NCI-H146 (cell line): ENCODE measurements at regions not wholly inside any gene's neighbourhood (a gene's known extent, or its start where the extent isn't known, plus 50 kb on each side); places are given as distances from the start of the nearest gene placed in this dataset.
"Not testable (repeated sequence)": the region's sequence is repeated elsewhere in the genome, so short reads cannot be mapped to it uniquely, and the experiment has no call there.

Experiments
- DNase-seq: peaks from one replicate; lab custom pipeline; 2025; lab: John Stamatoyannopoulos, UW

DNA sequence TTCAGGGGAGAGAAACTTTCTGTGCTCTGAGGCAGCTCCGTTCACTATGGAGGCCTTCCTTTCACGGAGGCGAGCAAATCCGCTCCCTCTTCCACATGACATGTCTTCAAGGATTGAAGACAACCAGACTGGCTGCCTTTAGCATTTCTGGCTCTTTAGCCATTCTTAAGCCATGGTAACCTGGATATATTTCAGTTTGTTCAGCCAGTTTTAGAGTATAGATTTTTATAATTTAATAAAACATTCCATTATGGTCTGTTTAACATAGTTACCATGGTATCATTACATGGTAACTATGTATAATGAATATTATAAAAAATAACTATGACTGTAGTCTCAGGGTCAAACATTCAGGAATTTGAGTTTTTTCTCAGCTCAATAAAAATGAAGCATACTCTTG, 54.2 kb upstream of the NFIA start:
- no peak for DNase-seq

DNA sequence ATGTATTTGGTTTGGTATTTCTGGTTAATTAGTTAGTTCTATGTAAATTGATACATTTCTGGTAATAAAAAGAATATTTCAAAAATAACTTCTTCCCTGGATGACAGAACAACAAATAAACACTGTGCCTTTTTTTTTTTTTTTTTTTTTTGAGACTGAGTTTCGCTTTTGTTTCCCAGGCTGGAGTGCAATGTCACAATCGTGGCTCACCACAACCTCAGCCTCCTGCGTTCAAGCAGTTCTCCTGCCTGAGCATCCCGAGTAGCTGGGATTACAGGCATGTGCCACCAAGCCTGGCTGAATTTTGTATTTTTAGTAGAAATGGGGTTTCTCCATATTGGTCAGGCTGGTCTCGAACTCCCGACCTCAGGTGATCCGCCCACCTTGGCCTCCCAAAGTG, 64.3 kb upstream of the NFIA start:
- DNase-seq, result not testable (repeated sequence)

DNA sequence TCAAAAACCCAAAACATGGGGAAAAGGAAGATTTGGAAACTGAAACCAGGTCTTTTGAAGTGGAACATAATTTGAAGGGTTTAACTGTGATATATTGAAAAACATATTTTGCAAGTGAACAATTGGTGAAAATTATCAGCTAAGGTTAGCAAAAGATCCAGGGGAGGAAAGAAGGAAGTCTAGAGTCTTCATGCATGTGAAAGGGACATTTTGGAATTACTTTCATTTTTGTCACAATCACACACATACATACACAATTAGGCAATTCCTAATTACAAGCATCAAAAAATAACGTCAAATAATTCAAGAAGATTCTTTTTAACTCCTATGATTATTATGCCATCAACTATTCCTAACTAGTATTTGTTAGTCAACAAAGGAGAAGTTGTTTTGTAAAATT, 64.7 kb upstream of the NFIA start:
- no peak for DNase-seq

DNA sequence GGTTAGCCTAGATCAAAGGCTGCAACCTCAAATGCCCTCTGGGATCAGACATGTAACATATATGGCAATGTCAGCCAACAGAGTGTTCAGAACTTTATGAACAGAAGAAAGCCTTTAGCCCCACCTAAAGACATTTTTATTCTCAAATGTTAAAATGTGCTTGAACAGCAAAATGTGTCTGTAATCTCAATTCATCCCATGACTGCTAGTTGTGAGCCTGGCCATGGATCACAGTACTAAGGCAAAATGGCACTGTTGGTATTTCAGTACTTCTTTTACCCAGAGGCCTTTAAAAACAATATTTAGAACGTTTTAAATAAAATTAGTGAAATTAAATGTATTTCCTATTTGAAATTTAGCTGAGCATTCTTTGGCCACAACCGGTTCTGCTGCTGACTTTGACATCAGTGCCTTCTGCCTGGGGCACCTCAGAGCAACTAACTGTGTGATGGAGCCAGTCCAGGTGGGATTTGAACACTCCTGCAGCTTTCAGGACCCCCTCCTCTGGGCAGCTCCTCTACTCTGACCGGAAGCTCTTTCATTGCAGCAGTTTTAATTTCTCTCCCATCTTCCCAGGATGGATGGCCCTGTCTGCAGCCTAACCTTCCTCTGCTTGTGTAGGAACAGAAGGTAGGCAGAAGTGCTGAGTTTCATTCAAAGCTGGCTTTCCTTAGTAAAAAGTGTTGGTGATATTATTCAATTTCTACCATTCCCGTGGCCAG, 68.3 kb upstream of the NFIA start:
- DNase-seq, result no peak

DNA sequence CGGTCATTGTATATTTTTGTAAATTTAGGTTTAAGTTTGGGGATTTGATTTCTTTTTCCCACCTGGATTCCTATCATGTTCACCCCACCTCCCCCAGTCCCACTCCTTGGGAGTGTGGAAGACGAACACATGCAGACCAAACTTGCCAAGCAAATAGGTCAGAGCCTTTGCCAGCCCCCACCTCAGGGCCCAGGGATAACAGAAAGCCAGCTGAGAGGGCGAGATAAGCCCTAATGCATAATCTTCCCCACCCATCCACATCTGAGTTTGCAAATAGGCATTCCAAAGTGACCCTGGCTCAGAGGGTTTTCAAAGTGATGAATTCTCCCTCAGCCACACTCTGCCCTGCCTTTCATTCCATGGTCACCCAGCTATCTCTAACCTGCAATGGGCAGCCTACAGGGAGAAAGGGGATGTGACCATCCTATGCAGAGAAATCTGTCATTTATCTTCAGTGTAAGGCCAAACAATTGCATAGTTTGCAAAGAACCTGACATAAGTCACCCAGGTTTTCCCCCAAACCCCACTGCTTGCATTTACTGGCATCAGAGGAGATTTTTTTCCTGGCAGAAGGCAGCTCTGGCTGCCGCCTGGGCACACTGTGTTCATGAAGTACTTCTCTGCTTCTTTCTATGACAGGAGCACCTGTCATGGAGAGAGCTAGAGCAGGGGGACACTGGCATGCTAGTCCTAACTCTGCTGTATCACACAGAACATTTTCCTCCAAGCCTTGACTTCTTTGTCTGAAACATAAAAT, 69.0 kb upstream of the NFIA start:
- no peak for DNase-seq

DNA sequence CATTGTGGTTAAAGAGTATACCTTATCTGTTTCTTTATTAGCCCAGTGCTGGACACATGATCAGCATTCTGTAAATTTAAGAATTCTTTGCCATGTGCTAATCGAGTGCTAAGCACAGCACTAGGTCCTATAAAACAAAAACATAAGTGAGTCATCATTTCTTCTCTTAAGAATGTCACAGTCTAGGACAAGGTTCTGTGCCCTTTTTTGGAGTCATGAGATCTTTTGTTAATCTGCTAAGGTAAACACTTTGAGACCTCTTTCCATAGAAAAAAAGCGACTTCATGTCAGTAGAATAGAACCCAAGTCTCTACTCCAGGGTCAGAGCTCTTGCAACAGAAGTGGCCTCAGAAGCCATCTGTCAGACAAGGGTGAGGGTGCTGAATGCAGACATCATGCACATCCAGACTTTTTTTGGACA, 70.0 kb upstream of the NFIA start:
- no peak for DNase-seq

DNA sequence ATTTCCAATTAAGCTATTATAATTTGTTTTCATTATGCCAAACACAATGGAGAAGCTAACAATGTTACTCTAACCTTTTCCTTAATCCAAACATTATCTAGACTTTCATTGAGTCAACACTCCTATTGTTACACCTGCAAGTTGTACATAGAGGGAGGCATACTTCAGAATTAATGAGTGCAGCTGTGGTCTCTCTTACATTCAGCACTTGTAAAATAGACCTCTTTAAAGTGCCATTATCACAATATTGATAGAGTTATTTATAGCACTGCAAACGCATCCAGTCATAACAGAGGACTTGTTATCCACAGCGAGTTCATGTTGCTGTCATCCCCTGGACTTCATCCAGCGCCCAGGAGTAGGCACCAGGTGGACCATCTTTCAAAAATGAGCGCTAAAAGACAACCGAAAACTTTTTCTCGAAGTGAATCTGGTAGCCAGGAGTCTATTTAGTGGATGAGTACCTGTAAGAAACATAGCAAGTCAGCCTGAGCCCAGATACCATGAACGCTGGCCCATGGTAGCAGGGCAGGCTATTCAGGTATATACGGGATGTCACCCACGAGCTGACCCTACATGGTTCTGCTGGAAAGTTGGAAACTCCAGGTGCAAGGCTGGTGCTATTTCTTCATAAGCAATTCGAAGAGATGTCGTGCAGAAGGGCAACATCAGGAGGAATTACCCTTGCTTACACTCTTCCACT, 70.6 kb upstream of the NFIA start:
- DNase-seq, result peak; percentile 15

DNA sequence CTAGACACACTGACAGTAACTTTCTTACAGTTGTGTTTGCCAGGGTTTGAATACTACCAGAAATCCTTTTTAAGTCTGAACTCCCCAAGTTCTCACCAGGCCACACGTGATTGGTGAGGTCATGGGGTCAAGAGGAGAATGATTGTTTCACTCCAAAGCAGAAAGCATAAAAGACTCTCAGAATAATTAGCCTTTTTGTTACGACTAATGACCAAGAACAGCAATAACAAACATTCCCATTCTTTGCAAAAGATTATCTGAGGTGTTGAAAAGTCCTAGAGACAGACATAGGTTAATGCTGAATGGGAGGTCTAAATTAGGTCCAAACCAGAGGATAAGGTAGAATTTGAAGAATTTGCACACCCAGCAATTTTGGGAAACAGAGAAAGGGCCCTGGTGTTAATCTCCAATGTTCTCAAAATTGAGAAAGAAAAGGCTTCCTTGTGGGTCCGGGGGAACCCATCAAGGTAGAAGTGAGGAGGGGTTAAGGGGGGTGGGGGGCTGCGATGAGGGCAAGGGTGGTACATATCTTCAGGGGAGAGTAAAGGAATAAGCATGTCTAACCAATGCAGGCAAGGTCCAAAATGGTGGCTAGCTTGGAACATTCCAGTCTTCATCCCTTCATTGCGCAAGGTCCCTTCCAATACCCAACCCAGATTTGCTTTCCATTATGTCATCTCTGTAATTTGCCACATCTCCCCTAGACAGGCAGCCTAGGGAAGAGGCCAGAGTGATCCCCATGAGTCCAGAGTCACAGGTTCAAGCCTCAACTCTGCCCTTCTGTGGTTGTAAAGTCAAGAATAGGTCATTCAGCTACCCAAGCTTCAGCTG, 74.6 kb upstream of the NFIA start:
- no peak for DNase-seq

DNA sequence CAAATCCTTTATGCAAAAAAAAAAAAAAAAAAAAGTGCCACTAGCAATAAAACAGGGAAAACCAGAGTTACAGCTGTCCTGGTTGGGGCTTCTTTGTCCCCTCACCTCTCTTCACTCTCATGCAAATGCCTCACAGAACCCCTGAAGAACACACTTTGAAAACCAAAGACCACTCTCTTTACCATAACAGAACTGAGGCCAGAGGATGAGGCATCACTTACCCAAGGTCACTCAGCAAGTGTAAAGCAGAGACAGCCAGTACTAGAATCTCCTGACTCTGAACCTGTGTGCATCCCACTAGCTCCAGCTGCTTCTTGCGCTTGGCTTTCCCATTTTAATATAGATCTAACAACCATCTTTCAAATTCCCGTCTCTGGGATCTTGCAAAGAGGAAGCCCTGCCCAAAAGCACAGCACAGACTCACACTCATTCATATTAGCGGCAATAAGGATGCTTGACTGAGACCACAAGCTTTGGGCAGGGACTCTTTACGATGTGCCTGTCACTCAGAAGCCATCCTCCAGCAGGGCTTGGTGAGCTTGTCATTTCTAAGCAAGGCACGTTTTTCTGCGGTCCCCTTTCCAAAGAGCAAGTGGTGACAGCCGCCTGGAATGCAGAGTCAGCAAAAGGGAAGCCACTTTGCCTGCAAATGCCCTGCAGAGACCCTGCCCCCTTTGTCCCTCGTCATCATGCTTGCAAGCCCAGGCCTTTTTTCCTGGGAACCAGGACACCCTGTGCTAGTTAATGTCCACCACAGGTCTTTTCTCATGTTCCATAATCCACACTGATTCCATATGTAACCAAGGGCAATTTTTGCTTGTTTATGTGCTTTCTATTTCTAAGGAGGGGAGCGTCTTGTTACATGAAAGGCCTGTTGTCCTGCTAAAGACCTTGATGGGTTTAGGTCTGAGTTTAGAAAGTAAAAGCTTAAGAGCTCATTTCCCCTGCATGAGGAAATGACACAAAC, 76.5 kb upstream of the NFIA start:
- no peak for DNase-seq

DNA sequence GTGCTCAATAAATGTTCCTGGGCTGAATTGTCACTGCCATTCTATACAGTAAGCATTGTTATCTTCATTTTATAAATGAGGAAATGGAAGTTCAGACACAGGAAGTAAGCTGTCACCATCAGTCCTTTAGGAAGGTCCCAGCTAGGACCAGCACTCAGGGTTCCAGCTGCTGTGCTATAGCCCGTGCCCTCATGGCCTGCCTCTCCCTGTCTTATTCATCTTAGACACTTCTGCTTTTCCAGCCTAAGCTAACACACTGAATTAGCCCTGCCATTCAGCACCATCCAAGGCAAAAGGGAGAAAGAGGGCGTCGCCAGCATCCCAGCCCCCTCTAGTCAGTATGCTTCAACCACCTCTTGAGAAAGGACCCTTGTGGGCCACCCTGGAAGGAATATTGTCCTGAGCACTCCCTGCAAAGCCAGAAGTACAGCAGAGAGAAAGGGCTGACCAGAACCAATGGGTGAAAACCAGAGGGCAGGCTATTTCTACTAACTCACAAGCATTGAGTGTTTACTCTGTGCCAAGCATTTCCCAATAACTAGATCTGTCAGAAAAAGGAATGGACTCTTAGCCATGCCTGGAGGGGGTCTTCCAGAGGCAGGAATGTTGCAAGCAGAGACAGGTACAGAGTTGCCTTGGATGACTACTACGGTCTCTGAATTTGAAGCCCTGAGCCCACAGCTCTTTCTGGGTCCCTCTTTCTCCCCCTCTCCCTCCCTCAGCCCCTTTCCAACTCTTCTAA, 77.9 kb upstream of the NFIA start:
- no peak for DNase-seq

DNA sequence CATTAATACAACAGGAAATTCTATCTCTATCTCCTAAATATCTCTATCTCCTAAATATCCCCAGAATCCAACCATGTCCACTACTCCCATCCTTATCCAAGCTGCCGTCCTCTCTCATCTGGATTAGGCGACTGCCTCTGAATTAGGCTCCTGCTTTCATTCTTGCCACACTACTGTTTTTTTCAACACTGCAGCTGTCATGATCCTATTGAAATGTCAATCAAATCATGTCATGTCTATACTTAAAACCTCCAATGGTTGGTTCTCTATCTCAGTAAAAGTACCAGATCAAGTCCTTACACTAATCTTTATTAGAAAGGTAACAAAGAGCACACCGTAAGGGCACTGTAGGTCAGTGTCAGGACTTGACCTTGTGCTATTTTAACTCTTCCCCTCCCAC, 82.0 kb upstream of the NFIA start:
- no peak for DNase-seq

DNA sequence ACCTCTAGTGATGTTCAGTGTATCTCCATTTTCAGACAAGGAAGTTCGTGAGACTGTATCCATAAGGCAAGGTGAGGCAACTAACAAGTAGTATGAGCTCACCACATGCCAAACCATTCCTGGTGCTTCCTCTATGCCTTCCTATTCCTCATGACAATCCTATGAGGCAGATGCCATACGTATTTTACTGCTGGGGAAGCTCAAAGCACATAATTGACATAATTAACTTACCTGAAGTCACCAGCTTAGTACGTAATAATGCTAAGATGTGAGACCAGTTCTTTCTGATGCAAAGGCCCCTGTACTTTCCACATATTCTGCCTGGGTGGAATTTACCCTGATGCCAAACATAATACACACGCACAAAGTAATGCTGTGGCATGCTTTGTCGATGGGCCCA, 83.6 kb upstream of the NFIA start:
- DNase-seq, result no peak

DNA sequence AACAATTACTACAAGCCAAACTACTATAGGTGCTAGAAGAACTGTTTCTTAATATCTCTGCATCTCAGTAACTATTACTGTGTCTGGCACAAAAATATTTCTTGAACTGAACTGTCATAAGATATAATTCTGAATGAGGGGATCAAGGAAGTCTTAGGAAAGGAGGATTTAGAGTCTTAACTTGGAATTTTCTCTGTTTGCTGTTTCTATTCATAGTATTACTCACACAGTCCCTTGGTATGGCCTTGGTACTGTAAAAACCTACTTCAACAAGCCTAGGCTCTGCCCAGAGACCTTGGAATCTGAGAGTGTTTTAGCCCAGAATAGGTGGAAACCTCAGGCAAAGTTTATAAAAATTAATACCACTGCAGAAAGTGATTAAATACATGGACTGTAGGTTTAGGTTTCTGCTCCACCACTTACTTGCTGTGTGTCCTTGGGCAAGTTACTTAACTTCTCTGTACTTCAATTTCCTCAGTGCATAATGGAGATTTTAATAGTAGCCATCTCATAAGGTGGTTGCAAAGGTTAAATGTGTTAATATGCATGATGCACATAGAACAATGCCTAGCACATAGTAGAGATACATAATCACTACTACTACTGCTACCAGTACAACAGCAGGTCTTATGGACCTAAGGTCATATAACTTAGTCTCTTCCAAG, 87.4 kb upstream of the NFIA start:
- no peak for DNase-seq

DNA sequence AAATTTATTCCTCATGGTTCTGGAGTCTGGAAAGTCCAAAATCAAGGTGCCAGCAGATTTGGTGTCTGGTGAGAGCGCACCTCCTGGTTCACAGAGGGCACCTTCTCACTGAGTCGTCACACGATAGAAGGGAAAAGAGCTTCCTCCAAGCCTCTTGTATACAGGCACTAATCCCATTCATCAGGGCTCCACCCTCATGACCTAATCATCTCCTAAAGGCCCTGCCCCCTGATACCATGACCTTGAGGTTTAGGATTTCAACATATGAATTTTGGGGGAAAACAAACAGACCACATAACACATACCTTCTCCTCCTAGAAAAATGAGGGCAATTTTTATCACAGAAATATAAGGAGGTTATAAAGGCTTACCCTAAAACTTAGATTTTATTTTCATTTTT, 88.0 kb upstream of the NFIA start:
- no peak for DNase-seq

DNA sequence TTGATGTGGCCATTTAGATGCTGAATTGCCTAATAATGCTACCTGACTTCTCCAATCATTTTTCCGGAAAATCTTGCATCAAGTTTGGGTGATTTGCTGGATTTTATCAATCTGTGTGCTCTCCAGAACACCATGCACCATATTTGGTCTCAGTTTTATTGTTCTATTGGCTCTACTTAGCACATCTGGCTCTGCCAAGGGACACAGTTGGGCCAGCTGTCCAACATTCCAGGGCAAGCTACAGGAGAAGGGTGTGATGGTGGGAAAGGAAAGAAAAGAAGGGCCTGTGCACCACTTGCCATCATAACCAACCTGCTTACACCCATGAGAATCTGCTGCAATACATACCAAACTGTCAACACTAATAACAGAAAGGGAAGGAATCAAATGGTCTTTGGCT, 90.2 kb upstream of the NFIA start:
- DNase-seq, result no peak

DNA sequence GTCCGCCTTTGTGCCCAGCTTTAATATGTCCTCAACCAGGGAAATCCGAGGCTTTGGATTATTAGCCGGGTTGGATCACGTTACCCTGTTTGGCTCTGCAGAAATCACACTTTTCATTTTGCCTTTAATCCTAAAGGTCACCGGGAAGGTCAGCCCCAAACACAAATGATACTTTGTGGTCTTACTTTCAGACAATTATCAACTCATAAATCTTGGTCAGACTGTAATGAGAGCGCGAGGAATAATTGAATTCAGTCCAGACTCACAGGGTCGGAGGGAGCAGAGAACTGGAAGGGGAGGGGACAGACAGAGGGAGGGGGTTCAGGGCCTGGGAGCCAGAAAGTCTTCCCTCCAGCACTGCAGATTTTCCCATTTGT, 91.7 kb upstream of the NFIA start:
- DNase-seq, result no peak

DNA sequence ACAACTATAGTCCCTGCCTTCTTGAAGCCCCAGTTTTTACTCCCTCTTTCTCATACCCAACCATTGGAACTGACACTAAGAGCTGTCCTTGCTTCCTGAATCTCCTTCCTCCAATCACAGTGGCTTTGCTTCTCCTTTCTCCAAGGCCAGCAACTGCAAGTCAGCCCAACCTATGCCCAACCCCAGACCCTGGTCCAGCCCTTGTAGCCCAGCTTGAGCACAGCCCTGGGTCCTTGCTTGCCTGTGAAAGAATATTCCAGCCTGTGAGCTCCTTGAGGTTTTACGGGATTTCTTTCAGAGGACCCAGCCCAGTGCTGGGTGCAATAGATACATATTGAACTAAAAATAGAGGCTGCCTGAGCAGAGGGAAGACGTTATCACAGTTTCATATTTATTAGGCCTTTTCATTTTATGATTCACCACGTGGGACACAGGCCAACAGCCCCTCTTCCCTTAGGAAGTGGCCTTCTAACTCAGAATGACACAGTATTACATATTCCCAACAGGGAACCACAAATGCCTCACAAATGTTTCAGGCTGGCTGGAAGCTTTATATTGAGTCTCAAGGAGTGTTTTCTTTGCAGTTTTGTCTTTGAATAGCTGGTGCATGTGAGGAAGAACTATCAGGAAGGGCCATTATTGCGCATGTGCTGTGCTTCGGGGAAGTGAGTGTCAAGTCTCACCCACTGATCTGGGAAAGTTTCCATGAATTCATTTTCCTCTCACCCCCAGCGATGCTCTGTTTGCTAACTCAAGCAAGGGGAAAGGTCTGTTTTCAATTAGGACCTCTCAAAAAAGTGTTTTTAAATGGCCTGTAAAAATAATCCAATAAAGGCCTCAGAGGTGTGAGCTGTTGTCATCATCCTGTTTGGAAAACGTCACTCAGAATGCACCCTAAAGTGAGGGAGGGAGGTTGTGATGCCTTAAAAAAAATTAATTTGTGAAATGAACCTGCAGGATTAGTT, 92.3 kb upstream of the NFIA start:
- no peak for DNase-seq

DNA sequence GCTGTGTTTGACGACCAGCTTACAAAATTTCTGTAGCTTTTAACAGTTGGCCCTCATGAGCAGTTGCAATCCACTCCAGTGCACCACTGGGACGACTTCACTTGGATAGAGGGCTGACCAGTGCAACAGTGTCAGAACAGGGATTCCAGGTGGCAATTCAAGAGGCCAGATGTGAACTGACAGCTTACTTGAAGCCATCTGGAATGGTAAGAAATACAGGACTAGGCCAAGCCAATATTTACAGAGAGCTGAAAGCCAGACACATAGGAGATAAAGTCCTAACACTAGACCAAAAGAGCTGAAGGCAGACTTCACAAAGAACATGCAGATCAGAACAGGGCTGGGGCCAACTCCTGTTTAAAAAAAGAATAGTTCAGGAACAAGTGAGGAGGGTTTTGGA, 93.5 kb upstream of the NFIA start:
- no peak for DNase-seq

DNA sequence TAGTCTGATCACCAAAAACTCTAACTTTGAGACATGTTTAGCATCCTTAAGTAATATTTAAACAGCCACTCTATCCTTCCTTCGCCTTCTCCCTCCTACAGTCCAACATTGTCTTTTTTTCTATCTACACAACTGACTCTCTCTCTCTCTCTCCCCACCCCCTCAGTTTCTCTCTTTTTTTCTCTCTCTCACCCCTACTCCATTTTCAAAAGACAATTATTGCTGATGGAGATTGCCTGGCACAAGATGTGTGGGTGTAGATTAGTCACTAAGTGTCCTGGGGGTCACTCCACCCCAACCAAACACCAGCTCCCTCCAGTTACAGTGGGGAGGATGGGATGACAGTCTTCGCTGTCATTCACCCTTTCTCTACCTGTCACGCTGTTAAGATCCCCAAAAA, 94.5 kb upstream of the NFIA start:
- no peak for DNase-seq
